ENCODE measurements at regions not wholly inside any gene's neighbourhood (a gene's known extent, or its start where the extent isn't known, plus 50 kb on each side); places are given as distances from the start of the nearest gene placed in this dataset.

- Histone ChIP-seq H2AFZ (ENCODE audit: low read depth, low read length) (no peak overlapping the region), H3K27me3 (ENCODE audit: insufficient read depth, low read depth, low read length) (no peaks in the 10 kb centered on the region), H3K4me3 (ENCODE audit: low read length) (no peak overlapping the region)
Measured at GRCh38 chr2:234711308-234711707, 214.4 kb upstream of the ARL4C start.

DNA sequence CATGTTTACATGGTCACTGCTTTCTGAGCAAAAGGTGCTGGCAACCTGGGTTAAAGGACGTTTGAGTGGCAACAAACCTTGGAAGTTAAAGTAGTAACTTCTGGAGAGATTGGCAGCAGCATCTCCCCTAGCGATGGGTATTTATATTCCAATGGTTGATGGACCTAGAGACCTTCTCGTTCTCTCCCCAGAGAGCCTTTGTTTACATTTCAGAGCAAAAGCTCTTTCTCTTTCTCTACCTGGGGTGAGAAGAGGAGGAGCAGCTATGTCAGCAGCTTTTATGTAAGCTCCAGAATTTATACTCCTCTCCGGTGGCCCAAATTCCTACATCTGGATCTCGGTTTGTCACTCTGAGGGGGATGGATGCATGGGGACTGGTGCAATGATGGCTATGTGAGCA, 213.7 kb upstream of the ARL4C start:
- Histone ChIP-seq H3K27me3 (ENCODE audit: insufficient read depth, low read depth, low read length) (no peaks in the 10 kb centered on the region), H3K4me2 (ENCODE audit: low read length) (no peak overlapping the region), H2AFZ (ENCODE audit: low read depth, low read length) (no peak overlapping the region)

More at GRCh38 chr2:234711308-234711707, 214.4 kb upstream of the ARL4C start:
- no peaks in the 10 kb centered on the region for H3K9me2 ChIP-seq (ENCODE audit: insufficient read depth, low read length)
- no peaks in the 10 kb centered on the region for H4K20me1 ChIP-seq (ENCODE audit: insufficient read depth)
- no peak overlapping the region for H3K27ac ChIP-seq (ENCODE audit: low read length)
- no peaks in the 10 kb centered on the region for H3F3A ChIP-seq (ENCODE audit: insufficient read depth, low read length, poor library complexity, severe bottlenecking)
- H3K9ac ChIP-seq (ENCODE audit: low read length) = no peak overlapping the region
- H3K36me3 ChIP-seq (ENCODE audit: insufficient read depth, low read length) = no peaks in the 10 kb centered on the region
- no peaks in the 10 kb centered on the region for H3K79me2 ChIP-seq (replicated peaks; ENCODE audit: insufficient read depth, low read length)
- H3K4me2 ChIP-seq (ENCODE audit: low read length) = no peak overlapping the region
- no peaks in the 10 kb centered on the region for H3K9me3 ChIP-seq (ENCODE audit: low read length)
- TF ChIP-seq EZH2 (IDR thresholded peaks at IDR 0.05; ENCODE audit: borderline replicate concordance, insufficient read depth, low read length, poor library complexity, severe bottlenecking) = no peak
- TF ChIP-seq MXI1 (conservative IDR thresholded peaks at IDR 0.05; ENCODE audit: poor library complexity, severe bottlenecking) = no peak
- TF ChIP-seq, protein P1, sequence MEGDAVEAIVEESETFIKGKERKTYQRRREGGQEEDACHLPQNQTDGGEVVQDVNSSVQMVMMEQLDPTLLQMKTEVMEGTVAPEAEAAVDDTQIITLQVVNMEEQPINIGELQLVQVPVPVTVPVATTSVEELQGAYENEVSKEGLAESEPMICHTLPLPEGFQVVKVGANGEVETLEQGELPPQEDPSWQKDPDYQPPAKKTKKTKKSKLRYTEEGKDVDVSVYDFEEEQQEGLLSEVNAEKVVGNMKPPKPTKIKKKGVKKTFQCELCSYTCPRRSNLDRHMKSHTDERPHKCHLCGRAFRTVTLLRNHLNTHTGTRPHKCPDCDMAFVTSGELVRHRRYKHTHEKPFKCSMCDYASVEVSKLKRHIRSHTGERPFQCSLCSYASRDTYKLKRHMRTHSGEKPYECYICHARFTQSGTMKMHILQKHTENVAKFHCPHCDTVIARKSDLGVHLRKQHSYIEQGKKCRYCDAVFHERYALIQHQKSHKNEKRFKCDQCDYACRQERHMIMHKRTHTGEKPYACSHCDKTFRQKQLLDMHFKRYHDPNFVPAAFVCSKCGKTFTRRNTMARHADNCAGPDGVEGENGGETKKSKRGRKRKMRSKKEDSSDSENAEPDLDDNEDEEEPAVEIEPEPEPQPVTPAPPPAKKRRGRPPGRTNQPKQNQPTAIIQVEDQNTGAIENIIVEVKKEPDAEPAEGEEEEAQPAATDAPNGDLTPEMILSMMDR (IDR thresholded peaks at IDR 0.05; ENCODE audit: poor library complexity, severe bottlenecking) = no peak
- no peak for TF ChIP-seq RAD21 (conservative IDR thresholded peaks at IDR 0.05)

More for the DNA sequence above, 213.7 kb upstream of the ARL4C start:
- H3K9ac ChIP-seq (ENCODE audit: low read length) = no peak overlapping the region
- H3F3A ChIP-seq (ENCODE audit: insufficient read depth, low read length, poor library complexity, severe bottlenecking) = no peaks in the 10 kb centered on the region
- no peak overlapping the region for H3K4me3 ChIP-seq (ENCODE audit: low read length)
- no peaks in the 10 kb centered on the region for H3K9me2 ChIP-seq (ENCODE audit: insufficient read depth, low read length)
- H4K20me1 ChIP-seq (ENCODE audit: insufficient read depth) = no peaks in the 10 kb centered on the region
- TF ChIP-seq SMC3 (conservative IDR thresholded peaks at IDR 0.05; ENCODE audit: poor library complexity) (no peak), RAD21 (conservative IDR thresholded peaks at IDR 0.05) (no peak), EP300 (conservative IDR thresholded peaks at IDR 0.05; ENCODE audit: poor library complexity, severe bottlenecking) (no peak), POLR2AphosphoS5 (IDR thresholded peaks at IDR 0.05) (no peak), TAF1 (IDR thresholded peaks at IDR 0.05; ENCODE audit: low read depth) (no peak), MXI1 (conservative IDR thresholded peaks at IDR 0.05; ENCODE audit: poor library complexity, severe bottlenecking) (no peak), EZH2 (IDR thresholded peaks at IDR 0.05; ENCODE audit: borderline replicate concordance, insufficient read depth, low read length, poor library complexity, severe bottlenecking) (no peak), REST (IDR thresholded peaks at IDR 0.05; ENCODE audit: borderline replicate concordance) (no peak)
- TF ChIP-seq, protein P1 (IDR thresholded peaks at IDR 0.05; ENCODE audit: poor library complexity, severe bottlenecking) = no peak
- H3K27ac ChIP-seq (ENCODE audit: low read length) = no peak overlapping the region
- no peaks in the 10 kb centered on the region for H3K36me3 ChIP-seq (ENCODE audit: insufficient read depth, low read length)
- H3K9me3 ChIP-seq (ENCODE audit: low read length) = no peaks in the 10 kb centered on the region
- H3K79me2 ChIP-seq (replicated peaks; ENCODE audit: insufficient read depth, low read length) = no peaks in the 10 kb centered on the region
